ENCODE measurements at regions not wholly inside any gene's neighbourhood (a gene's known extent, or its start where the extent isn't known, plus 50 kb on each side); places are given as distances from the start of the nearest gene placed in this dataset.

- no peaks in the 10 kb centered on the region for H3K36me3 ChIP-seq
- WGBS, 3 donors: 89 to 91% (median 90%) methylated on average over 5 of the region's 5 CpGs
- no peak overlapping the region for H3K27ac ChIP-seq
- no peak for DNase-seq
- H3K27me3 ChIP-seq: no peaks in the 10 kb centered on the region
- H3K4me3 ChIP-seq: no peak overlapping the region
- TF ChIP-seq POLR2A (IDR thresholded peaks at IDR 0.05) (no peak), EP300 (IDR thresholded peaks at IDR 0.05) (no peak), CTCF (IDR thresholded peaks at IDR 0.05) (no peak)
- H3K4me1 ChIP-seq (ENCODE audit: insufficient read depth): peaks cover 24% of the 10 kb centered on the region
- no peaks in the 10 kb centered on the region for H3K9me3 ChIP-seq
- intact Hi-C loops (cut with DNase I): no loop called here
Observed at GRCh38 chr10:78800006-78800405, 268.8 kb upstream of the ZMIZ1 start.

- Histone ChIP-seq H3K4me1 (ENCODE audit: insufficient read depth) (peaks cover 26% of the 10 kb centered on the region), H3K9me3 (no peaks in the 10 kb centered on the region), H3K36me3 (no peaks in the 10 kb centered on the region), H3K27me3 (no peaks in the 10 kb centered on the region), H3K27ac (no peak overlapping the region), H3K4me3 (no peak overlapping the region)
- no peak for TF ChIP-seq POLR2A (IDR thresholded peaks at IDR 0.05)
- TF ChIP-seq EP300 (IDR thresholded peaks at IDR 0.05): no peak
- TF ChIP-seq CTCF (IDR thresholded peaks at IDR 0.05): no peak
- intact Hi-C loops (cut with DNase I): no loop called here
- no peak for DNase-seq
- WGBS, 3 donors: 92 to 94% (median 93%) methylated on average over 10 of the region's 10 CpGs
Observed at GRCh38 chr10:78800535-78801320, 268.0 kb upstream of the ZMIZ1 start.

- intact Hi-C loops (cut with DNase I): no loop called here
- Histone ChIP-seq H3K9me3 (no peaks in the 10 kb centered on the region), H3K27me3 (no peaks in the 10 kb centered on the region), H3K4me3 (no peak overlapping the region), H3K4me1 (ENCODE audit: insufficient read depth) (peaks cover 29% of the 10 kb centered on the region), H3K36me3 (no peaks in the 10 kb centered on the region), H3K27ac (peak overlapping the region; percentile 33 to 77)
- TF ChIP-seq CTCF (IDR thresholded peaks at IDR 0.05) (no peak), POLR2A (IDR thresholded peaks at IDR 0.05) (no peak)
- DNase-seq: no peak
- WGBS, 3 donors: 12 to 18% (median 17%) methylated on average over 4 of the region's 4 CpGs
Observed at GRCh38 chr10:78802431-78802830, 266.3 kb upstream of the ZMIZ1 start.

- no peak overlapping the region for H3K4me3 ChIP-seq
- no peak for TF ChIP-seq POLR2A (IDR thresholded peaks at IDR 0.05)
- TF ChIP-seq EP300 (IDR thresholded peaks at IDR 0.05): no peak
- TF ChIP-seq CTCF (IDR thresholded peaks at IDR 0.05): no peak
- no peaks in the 10 kb centered on the region for H3K27me3 ChIP-seq
- peak overlapping the region; percentile 33 to 77 for H3K27ac ChIP-seq
- peak; percentile 65 to 72 (median 71) for DNase-seq
- 20 to 29% (median 28%) methylated on average over 11 of the region's 11 CpGs for WGBS, 3 donors
- no peaks in the 10 kb centered on the region for H3K36me3 ChIP-seq
- no peaks in the 10 kb centered on the region for H3K9me3 ChIP-seq
- intact Hi-C loops (cut with DNase I): no loop called here
- H3K4me1 ChIP-seq (ENCODE audit: insufficient read depth): peaks cover 30% of the 10 kb centered on the region
Observed at GRCh38 chr10:78802866-78803265, 265.9 kb upstream of the ZMIZ1 start.
